Keratinocyte (primary cell): ENCODE measurements at regions not wholly inside any gene's neighbourhood (a gene's known extent, or its start where the extent isn't known, plus 50 kb on each side); places are given as distances from the start of the nearest gene placed in this dataset.
A peak's percentile ranks its signal among the peaks of the same experiment; 100 is the strongest.

ENCODE experiments used
- DNase-seq: peaks from one replicate; pipeline ENCODE4 v3.0.0-alpha.2; 2011; ENCODE audit warnings: low read depth, missing footprints, low spot score
- FAIRE-seq: peaks from 2 replicates; lab custom pipeline; 2011; peaks lifted over from hg19 to GRCh38; lab: Jason Lieb, UNC
- H2AFZ ChIP-seq: 2 replicates; pipeline ENCODE4 v1.6.0; 2012; ENCODE audit warnings: low read length, control low read depth, inconsistent platforms; ENCODE audit not compliant: control insufficient read depth
- H3K27ac ChIP-seq: 2 replicates; pipeline ENCODE4 v1.5.1; 2011; ENCODE audit warnings: low read length; ENCODE audit not compliant: control insufficient read depth, insufficient read depth
- H3K27me3 ChIP-seq: 3 replicates; pipeline ENCODE4 v1.6.0; 2011; ENCODE audit warnings: low read length; ENCODE audit not compliant: control insufficient read depth, insufficient read depth; ENCODE audit errors: extremely low read depth
- H3K36me3 ChIP-seq, 2 experiments: 2 replicates in 1 of 2; 3 replicates in 1 of 2; pipeline ENCODE4 v1.5.1; 2011; ENCODE audit warnings: low read length in 2 of 2, mild to moderate bottlenecking in 1 of 2; ENCODE audit not compliant: control insufficient read depth in 2 of 2, insufficient read depth in 2 of 2; ENCODE audit errors: extremely low read depth in 1 of 2
- H3K4me1 ChIP-seq: 3 replicates; pipeline ENCODE4 v1.5.1; 2011; ENCODE audit warnings: low read length; ENCODE audit not compliant: control insufficient read depth, insufficient read depth; ENCODE audit errors: extremely low read depth
- H3K4me2 ChIP-seq: 3 replicates; pipeline ENCODE4 v1.6.0; 2011; ENCODE audit warnings: low read depth, low read length; ENCODE audit not compliant: control insufficient read depth, insufficient read depth; ENCODE audit errors: extremely low read depth
- H3K4me3 ChIP-seq, 3 experiments: fragments of 200-600 bp in 1 of 3; sonication (generic) in 1 of 3; 2 replicates in 2 of 3; 3 replicates in 1 of 3; pipeline ENCODE4 v1.5.1; 2011 to 2016; ENCODE audit warnings: low read length in 3 of 3, mild to moderate bottlenecking in 3 of 3, control low read depth in 2 of 3, inconsistent platforms in 1 of 3, low read depth in 1 of 3, mixed read lengths in 1 of 3, mixed run types in 1 of 3, moderate library complexity in 1 of 3; ENCODE audit not compliant: control insufficient read depth in 2 of 3, insufficient read depth in 2 of 3; ENCODE audit errors: extremely low read depth in 1 of 3
- H3K79me2 ChIP-seq: 2 replicates; pipeline ENCODE4 v1.6.0; 2012; ENCODE audit warnings: low read length; ENCODE audit not compliant: control insufficient read depth, insufficient read depth
- H3K9ac ChIP-seq: 3 replicates; pipeline ENCODE4 v1.6.0; 2011; ENCODE audit warnings: low read length; ENCODE audit not compliant: control insufficient read depth, insufficient read depth; ENCODE audit errors: extremely low read depth
- H3K9me1 ChIP-seq: 3 replicates; pipeline ENCODE4 v1.6.0; 2011; ENCODE audit warnings: low read length; ENCODE audit not compliant: control insufficient read depth, insufficient read depth; ENCODE audit errors: extremely low read depth
- H3K9me3 ChIP-seq: 2 replicates; pipeline ENCODE4 v1.5.1; 2012; ENCODE audit warnings: low read depth, low read length; ENCODE audit not compliant: control insufficient read depth
- H4K20me1 ChIP-seq: 3 replicates; pipeline ENCODE4 v1.6.0; 2011; ENCODE audit warnings: low read length; ENCODE audit not compliant: control insufficient read depth, insufficient read depth; ENCODE audit errors: extremely low read depth
- CTCF ChIP-seq, 3 experiments: IDR thresholded peaks in 1 of 3; conservative IDR thresholded peaks in 1 of 3; optimal IDR thresholded peaks in 1 of 3; 2 replicates in 2 of 3; 3 replicates in 1 of 3; pipeline versions ENCODE3 to v1.5.1; 2011; ENCODE audit warnings: low read length in 3 of 3, mild to moderate bottlenecking in 3 of 3, moderate library complexity in 2 of 3, control low read depth in 1 of 3, inconsistent platforms in 1 of 3; ENCODE audit not compliant: insufficient read depth in 2 of 3; ENCODE audit errors: extremely low read depth in 1 of 3
- EZH2 ChIP-seq: IDR thresholded peaks from one replicate; pipeline ENCODE4 v1.6.1; 2012; ENCODE audit warnings: inconsistent platforms, mild to moderate bottlenecking, low read length, moderate library complexity
- dilution Hi-C: fragments of 300-500 bp; cut with MboI; formaldehyde crosslinking; loops from one replicate; pipeline ENCODE4 v1.7.0; 2020; ENCODE audit warnings: low sequenced_read_pairs; ENCODE audit not compliant: extremely low pct_ligation_motif_present

GRCh38 chr2:226477221-226478108 is 322.2 kb downstream of the IRS1 start:
- Histone ChIP-seq H3K27me3 (no peaks in the 10 kb centered on the region), H3K79me2 (no peaks in the 10 kb centered on the region), H3K9me3 (peaks cover 2% of the 10 kb centered on the region), H3K4me2 (no peak overlapping the region), H4K20me1 (no peaks in the 10 kb centered on the region), H3K36me3 (no peaks in the 10 kb centered on the region), H3K4me1 (peaks cover 11% of the 10 kb centered on the region), H3K9ac (no peak overlapping the region), H2AFZ (no peak overlapping the region), H3K4me3 (no peak overlapping the region), H3K9me1 (no peaks in the 10 kb centered on the region), H3K27ac (no peak overlapping the region)
- DNase-seq (no peak), FAIRE-seq (no peak)
- dilution Hi-C loops: no loop called here
- TF ChIP-seq CTCF (optimal IDR thresholded peaks at IDR 0.05 in 1 of 3, IDR thresholded peaks at IDR 0.05 in 1 of 3, conservative IDR thresholded peaks at IDR 0.05 in 1 of 3; ENCODE audit: extremely low read depth in 1 of 3, insufficient read depth in 2 of 3, low read length in 3 of 3): no peak

DNA sequence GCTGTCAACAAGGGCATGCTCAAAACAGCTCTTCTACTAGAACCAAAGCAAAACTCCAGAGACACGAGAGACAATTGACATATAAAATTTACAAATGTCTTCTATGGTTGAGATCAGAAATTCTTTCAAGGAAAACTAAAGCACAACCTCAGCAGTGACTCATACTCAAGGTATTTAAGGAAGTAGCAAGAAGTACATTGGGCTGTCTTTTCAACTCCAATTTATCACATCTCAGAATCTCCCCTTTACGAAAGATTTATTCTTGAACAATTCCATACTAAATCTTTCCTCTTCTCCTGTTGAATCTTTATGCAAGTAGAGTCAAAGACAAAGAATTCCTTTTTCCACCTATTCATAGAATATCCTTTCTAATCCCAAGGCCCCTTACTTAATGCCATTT is 324.0 kb downstream of the IRS1 start:
- Histone ChIP-seq H3K9ac (no peak overlapping the region), H3K27ac (no peak overlapping the region), H2AFZ (peak overlapping the region; percentile 10), H3K27me3 (no peaks in the 10 kb centered on the region), H3K4me3 (no peak overlapping the region), H3K4me2 (peak overlapping the region; percentile 22), H4K20me1 (no peaks in the 10 kb centered on the region), H3K9me3 (peaks cover 2% of the 10 kb centered on the region), H3K36me3 (no peaks in the 10 kb centered on the region), H3K79me2 (no peaks in the 10 kb centered on the region), H3K4me1 (peaks cover 11% of the 10 kb centered on the region), H3K9me1 (no peaks in the 10 kb centered on the region)
- FAIRE-seq (peak; percentile 83), DNase-seq (no peak)
- no peak for TF ChIP-seq CTCF (optimal IDR thresholded peaks at IDR 0.05 in 1 of 3, IDR thresholded peaks at IDR 0.05 in 1 of 3, conservative IDR thresholded peaks at IDR 0.05 in 1 of 3; ENCODE audit: extremely low read depth in 1 of 3, insufficient read depth in 2 of 3, low read length in 3 of 3)
- no peak for TF ChIP-seq EZH2
- dilution Hi-C loops: no loop called here
